ENCODE measurements at regions not wholly inside any gene's neighbourhood (a gene's known extent, or its start where the extent isn't known, plus 50 kb on each side); places are given as distances from the start of the nearest gene placed in this dataset.

DNA sequence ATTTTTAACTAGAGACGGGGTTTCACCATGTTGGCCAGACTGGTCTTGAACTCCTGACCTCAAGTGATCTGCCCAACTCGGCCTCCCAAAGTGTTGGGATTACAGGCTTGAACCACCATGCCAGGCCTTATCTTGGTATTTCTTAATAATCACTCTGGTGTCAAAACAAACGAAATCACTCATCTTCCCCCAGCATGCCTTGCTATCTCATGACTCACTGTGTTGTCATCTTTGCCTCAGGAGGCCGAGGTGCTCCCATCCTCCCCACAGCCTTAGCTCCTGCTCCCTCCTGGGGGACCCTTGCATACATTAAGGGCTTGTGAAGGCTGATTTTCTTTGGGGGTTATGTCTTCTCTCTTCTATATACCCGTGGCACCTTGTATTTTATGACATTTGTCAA lies 250.1 kb upstream of the DPP10 start:
- no peak for TF ChIP-seq POLR2A (IDR thresholded peaks at IDR 0.05)
- no peak for TF ChIP-seq POLR2AphosphoS5 (IDR thresholded peaks at IDR 0.05)
- TF ChIP-seq CTCF (IDR thresholded peaks at IDR 0.05): no peak
